Middle frontal gyrus (tissue), 1 donor: ENCODE measurements at regions not wholly inside any gene's neighbourhood (a gene's known extent, or its start where the extent isn't known, plus 50 kb on each side); places are given as distances from the start of the nearest gene placed in this dataset.
"Not testable (repeated sequence)": the region's sequence is repeated elsewhere in the genome, so short reads cannot be mapped to it uniquely, and the experiment has no call there.

Source experiments
- DNase-seq: peaks from one replicate; pipeline ENCODE4 v3.0.0-alpha.2; 2015; ENCODE audit warnings: low spot score; ENCODE audit errors: extremely low spot score

DNA sequence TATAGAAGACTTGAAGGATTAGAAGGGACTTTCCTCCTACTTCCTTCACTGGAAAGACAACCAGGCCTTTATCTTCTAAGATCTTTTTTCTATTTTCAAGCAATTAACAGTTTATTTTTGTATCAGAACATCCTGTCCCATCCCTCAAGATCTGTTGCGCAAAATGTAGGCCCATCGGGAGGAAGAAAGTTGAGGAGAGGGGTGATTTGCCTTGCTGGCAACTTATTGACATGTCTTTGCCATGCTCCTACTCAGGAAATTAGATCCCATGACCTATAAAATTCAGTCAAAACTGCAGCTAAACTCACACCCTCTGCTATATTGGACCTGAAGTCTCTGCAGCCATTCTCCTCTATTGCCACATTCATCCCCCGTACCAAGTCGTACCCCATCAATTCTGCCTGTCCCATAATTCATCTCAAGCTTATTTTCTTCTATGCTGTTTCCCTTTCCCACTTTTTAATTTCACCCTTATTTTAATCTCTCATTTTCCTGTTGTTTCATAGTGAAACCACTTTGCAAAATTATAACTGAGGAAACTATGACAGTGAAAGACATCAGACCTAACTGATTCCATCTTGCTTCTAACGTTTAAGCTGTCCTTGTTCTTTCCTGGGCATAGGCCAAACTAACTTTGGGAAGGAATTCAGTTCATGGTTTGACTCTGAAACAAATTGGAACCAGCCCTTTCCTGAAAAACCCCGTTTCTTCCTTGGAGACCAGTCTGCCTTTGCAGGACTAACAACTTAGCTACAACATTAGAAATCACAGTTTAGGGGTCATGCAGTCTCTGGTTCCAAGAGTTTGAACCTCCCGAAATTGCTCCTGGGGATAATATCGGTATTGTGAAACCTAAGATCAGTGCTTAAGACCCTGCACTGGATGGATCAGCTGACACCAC is 195.7 kb upstream of the PTBP2 start:
- DNase-seq: no peak

DNA sequence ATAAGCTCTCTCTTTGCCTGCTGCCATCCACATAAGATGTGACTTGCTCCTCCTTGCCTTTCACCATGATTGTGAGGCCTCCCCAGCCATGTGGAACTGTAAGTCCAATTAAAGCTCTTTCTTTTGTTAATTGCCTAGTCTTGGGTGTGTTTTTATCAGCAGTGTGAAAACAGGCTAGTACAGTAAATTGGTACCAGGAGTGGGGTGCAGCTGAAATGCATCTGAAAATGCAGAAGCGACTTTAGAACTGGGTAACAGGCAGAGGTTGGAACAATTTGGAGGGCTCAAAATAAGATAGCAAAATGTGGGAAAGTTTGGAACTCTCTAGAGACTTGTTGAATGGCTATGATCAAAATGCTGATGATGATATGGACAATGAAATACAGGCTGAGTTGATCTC is 192.9 kb upstream of the PTBP2 start:
- not testable (repeated sequence) for DNase-seq

DNA sequence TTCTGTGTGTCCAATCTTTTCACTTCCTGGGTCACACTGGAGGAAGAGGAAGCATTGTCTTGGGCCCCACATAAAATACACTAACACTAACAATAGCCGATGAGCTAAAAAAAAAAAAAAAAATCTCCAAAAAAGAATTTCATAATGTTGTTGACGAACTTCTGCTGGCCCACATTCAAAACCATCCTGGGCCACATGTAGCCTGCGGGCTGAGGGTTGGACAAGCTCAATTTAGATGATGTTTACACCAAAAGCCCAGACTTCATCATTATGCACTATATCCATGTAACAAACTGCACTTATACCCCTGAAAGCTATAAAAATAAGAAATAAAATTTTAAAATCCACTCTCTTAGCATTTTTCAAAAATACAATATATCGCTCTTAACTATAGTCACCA is 187.8 kb upstream of the PTBP2 start:
- no peak for DNase-seq

DNA sequence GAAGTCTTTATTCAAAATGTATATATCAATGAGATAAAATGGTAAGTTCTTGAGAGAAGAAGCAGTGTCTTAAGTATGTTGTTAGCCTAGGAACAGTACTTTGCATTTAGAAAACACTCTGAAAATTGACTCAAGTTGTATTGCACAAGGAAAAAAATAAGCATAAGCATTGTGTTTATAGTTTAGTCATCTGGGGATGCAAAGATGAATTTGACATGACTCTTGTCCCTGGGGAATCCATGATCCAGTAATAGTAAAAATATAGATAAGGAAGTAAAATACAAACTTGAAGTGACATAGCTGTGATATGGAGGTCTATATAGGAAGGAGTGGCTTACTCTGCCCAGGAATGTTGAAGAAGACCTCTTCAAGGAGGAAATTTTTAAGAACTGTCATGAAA is 185.0 kb upstream of the PTBP2 start:
- no peak for DNase-seq

DNA sequence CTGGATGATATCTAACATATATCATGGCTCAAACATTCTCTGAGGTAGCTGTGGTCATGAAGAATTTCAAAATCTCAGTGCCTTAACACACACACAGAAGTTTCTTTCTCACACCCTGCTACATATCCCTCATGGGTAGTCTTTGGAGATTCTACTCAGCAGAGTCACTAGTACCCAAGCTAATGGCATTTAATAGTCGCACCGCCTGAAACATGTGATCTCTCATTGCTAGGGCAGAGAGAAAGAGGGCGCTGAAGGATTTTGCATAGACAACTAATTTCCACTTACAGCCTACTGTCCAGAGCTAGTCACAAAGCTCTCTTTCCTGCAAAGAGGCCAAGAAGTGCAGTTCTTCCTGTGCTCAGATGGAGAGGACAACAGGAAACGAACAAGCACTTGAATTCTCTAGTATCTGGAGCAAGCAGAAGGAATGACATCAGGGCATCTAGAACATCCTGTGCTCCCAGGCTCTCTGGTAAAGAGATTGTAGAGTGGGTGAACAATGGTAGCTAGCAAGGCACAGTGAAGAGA is 183.4 kb upstream of the PTBP2 start:
- peak; percentile 6 for DNase-seq

DNA sequence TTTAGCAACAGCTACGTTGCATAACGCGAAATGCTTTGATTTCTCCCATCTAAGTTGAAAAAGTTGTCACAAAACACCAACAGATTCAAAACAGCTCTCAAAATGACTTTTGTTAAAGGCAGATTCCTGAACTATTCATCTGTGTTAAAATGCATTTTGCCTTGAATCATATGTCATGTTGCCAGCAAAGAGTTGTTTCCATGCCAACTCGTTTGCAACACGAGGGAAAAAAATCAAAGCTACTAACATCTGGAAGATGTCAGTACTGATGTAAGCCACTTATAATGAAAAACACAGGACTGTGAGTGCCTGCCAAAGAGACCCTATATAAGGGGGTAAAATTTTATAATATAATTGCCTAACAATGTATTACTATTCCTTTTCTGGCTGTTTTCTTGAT is 182.7 kb upstream of the PTBP2 start:
- no peak for DNase-seq

DNA sequence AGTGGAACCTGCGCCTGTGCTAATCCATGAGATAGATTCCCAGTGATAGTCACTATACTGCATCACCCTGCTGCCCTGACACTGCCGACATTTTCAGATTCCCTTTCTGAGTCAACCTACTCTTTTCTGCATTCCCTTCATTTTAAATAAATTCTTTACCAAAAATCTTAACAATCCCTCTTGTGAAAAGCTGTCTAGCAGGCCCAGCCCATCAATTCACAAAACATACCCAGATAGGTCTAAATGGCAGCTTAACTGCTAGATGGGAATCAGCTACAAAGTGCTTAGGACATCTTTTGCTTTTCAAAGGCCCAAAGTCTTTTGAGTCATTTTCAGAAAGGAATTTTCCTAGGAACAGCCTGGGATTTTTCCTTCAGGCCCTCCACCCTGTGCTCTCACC is 180.1 kb upstream of the PTBP2 start:
- no peak for DNase-seq

DNA sequence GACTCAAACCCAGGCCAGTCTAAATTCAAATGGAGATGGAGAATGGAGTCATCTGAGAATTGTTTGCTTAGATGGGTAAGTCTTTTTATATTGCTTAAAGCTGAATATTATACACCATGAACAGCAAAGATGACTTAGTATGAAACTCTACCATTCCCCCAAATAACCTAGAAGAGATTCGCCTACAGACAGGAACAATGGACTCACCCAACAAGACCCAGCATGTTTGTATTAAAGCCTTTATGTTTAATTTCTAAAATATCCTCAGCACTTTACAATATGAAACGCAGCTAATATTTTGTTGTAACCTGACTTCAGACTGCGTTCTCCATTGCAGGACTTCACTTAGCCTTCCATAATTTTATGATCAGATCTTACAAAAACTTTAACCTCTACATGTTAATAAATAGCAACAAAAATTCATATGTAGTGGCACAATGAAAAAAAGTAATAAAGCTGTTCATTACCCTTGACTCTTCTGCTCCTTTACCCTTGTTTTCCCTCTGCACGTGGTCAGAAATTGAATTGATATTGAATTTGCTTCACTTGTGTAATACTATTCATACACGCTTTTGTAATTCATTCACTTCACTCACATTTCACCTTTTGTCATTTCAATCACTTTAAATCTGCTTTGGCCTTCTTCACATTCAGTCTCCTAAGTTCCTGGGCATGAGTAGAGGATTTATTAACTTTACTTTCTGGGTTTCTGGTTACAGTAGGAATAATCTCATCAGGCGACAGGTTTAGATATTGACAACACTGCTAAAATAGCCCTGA is 177.3 kb upstream of the PTBP2 start:
- no peak for DNase-seq

DNA sequence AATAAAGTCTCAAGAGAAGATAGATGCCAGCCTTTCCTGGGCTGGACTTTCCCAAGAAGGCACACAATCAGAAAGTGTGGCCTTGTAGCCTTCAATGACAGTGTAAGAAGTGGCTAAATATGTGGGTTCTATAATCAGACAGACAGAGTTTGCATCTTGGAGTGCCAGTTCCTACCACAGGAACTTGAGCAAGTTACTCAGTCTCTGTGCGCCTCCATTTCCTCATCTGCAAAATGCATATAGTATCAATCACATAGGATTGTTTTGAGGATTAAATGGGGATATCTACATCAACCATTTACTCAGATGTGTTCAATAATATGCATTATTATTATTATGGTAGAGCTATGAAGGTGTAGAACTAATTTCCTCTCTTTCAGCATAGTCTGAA is 176.8 kb upstream of the PTBP2 start:
- DNase-seq: no peak

DNA sequence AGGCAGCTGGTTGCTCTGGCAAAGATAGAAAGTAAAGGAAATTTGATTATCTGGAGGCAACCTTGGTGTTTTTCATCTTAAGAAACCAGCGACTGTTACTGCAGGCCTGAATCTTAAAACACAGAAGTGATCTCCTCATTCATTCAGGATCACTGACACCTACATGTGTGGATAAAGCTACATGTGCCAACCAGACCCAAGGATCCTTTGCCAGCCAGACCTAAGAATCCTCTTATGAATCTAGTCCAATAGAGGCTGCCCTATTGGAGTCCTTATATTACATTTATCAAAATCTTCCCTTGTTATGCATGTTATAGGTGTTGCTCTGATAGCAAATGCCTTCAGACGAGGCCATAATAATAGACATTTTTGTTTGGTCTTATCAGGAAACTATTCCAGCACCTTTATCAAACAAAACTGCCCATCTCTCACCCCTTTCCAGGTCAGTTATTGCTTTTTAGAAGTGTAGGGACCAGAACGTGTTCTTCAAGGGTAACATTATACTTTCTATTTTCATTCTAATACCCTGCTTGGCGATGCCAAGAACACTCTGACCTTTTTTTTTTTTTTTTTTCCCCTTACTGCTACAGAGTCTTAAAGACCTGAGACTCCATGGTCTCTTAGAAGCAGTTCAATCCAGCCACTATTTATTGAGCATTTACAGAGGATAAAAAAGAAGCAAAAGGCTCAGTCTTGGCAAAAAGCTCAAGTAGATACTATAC is 175.5 kb upstream of the PTBP2 start:
- no peak for DNase-seq

DNA sequence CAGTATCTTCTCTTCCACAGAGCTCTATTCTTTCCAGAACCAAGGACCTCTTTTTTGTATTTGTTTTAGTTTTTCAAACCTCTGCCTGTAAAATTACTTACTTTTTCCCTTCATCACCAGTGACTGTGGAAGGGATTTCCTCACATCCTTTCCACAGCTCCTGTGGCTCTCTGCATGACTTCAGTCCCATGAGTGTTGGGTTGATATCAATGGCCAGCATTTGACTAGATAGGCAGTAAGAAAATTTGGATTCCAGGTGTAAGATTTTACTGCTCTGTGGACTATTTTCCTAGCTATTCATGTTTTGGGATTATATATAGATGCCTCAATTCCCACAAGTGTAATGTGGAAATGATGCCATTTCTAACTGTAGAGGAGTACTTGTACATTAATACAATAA is 171.5 kb upstream of the PTBP2 start:
- no peak for DNase-seq

DNA sequence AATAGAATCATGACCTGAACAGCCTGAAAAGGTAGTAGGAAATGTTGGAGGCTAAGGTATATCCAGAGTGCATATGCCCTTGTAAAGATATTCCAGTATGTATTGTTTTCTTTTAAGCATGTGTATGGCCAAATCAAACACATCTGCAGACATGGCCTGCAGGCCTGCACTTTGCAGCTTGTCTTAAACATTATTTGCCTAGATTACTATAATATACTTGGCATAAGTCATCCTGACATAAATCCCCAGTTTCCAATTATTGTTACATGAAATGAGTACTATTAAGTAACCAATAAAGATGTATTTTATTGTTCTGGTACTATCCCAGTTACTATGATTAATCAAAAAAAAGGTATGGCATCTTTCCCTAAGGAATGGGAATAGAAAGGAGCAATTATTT is 169.1 kb upstream of the PTBP2 start:
- no peak for DNase-seq

DNA sequence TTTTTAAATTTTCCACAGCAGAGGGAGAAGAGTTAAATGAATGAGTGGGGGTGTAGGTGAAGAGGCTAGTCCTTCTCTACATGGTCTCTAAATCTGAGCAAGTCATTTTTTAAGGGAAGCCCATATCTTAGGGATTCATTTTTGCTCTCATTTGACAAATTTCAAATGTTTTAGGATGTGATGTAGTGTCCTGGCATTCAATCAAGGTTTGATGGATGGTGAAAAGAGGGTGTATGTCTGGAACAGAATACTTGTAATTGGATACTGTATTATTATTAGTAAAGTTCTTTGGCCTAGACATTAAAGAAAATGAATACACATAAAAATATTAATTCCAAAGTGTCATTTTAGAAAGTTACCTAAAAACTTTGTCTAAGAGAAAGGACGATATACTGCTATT is 167.8 kb upstream of the PTBP2 start:
- no peak for DNase-seq

DNA sequence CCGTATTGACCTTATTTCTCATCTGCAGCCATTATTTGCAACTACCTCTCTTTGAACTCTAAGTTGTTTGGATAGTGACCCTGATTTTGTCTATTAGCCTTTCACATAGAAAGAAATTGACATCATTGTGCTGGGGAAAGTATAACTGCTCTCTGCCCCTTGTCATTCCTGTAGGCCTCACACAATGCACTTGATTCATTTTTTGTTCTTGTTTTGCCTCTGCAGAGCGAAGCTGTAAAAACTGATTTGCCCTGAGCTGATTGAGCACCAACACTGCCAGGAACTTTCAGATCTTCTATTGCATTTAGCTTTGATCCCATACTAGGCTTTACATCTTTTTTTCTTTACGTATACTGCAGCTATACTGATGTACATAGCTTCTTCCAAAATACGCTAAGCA is 167.2 kb upstream of the PTBP2 start:
- no peak for DNase-seq

DNA sequence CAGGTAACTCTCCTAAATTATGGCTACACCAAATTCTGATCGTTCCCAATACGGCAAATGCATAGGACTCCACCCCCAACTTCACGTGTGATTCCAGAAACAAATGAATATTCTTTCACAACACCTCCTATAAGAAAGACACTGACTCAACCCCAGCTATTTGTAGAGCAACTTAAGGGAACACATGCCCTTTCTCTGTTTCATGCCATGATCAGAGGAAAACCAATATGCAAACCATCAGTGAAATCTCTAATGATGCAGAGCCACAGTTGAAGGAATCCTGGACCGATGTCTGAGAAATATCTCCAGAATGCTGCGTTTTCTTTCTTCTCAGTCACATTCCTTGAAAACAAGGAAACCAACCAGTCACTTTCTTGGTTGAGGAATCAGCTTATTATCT is 164.2 kb upstream of the PTBP2 start:
- no peak for DNase-seq

DNA sequence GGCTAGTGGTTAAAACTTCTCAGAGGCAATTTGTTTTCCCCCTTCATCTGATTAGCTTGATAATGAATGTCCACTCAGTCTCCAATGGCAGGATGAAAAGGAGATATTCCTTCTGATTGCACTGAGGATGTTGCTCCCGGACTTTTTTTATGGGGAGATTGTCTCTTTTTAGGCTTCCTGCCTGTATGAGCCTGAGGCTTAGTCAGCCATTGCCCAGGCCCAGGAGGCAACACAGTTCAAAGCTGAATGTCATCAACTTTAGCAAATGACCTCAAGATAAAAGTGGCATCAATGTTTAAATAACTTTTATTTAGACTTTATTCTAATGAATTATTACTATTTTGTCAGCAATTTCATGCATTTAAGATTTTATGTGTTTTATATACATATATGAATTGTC is 162.9 kb upstream of the PTBP2 start:
- no peak for DNase-seq

DNA sequence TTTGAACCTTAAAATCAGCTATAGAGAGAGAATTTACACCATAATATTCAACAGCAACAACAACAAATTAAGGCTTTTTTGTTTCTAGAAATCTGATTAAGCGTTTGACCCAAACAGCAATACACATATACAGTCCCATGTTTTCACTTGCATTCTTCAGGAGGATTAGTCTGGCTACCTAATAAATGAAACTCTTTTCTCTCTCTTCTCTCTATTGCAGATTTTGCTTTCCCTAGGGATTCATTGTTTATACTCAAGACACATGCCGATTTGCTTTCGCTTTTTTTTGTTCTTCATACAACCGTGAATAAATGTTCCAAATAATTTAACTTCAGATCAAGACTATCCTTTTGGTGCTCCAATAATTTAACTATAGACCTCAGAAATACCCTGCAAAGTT is 162.4 kb upstream of the PTBP2 start:
- DNase-seq: no peak

DNA sequence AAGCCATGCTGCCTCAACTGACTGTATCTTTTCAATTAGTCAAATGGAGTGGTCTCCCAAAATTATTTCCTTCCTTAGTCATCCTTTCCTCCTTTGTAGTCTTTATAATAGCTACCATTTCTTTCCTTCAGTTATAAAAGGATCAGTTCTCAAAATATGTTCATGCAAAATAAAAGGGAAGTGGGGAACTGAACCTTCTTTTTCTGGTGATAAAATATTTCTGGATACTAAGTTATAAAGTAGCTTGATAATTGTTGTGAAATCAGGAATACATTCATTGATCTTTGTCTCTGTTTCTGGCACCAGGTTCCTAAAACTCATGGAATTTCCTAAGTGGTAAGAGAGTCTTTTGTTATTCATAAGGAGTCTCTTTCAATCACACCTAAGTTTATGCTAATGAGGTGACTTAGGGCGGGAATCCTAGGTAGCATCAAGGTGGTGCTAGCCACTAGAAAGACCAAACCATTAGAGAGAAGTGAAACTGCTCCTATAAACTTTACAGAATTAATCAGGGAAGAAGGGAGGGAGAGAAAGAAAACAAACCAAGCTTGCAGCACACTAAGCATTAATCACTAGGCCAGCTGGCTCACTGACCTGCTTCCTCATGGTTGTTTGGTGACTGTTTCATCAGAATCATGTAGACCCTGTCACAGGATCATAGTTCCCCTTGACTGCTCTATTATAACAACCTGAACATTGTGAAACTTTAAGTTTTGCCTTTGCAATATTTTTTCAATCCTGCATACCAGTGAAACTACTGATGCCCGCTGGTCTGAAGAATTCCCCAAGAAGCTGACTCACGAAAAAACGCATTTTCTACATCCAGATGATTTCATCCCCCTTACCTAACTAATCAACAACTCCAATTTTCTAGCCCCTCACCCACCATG is 161.6 kb upstream of the PTBP2 start:
- no peak for DNase-seq

DNA sequence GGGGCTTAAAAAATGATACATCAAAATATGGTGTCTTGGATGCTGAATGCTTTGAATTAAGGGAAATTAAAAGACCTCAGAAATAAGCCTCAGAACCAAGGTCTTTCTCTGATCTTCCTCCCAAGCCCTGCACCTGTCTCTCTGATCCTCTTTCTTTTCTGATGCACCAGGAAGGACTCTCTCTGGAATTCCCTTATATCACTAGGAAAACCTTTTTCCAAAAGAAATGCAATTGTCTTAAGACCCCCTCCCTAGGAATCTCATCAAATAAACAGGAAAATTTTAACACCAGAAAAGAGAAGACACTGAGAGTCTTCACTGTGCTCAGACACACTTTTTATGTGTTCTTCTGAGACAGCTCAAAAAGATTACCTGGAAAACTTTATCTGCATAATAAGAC is 159.5 kb upstream of the PTBP2 start:
- DNase-seq: no peak

DNA sequence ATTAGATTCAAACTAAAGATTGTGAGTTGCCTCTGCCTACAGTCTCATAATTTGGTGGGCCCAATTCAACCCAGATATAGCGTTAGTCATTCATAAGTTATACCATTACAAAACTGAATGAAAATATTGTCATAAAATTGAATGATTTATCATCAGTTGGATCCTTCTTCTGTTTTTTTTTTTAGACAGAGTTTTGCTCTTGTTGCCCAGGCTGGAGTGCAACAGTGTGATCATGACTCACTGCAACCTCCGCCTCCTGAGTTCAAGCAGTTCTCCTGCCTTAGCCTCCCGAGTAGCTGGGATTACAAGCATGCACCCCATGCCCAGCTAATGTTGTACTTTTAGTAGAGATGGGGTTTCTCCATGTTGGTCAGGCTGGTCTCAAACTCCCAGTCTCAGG is 157.2 kb upstream of the PTBP2 start:
- DNase-seq: not testable (repeated sequence)

DNA sequence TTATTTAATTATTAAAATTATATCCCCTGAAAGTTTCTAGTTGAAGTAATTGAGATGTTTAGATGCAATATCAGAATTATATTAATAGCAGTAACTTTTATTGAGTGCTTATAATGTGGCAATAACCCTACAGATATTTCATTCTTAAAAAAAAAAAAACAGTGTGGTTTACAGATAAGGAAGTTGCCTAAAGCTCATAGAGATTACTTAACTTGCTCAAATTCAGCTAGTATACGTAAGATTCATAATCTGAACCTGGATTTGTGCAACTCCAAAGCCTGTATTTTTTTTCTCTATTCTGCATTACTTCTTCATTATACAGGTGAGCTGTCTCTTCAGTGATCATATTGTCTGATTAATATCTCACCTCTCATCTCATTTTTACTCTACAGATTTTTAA is 156.0 kb upstream of the PTBP2 start:
- DNase-seq: no peak
